BJ (cell line): ENCODE measurements at regions not wholly inside any gene's neighbourhood (a gene's known extent, or its start where the extent isn't known, plus 50 kb on each side); places are given as distances from the start of the nearest gene placed in this dataset.

Source experiments
- CTCF ChIA-PET: fragments of 350-600 bp; formaldehyde crosslinking; extraction: SDS; loops from one replicate; lab custom pipeline; 2021; ENCODE audit warnings: antibody characterized with exemption, inconsistent platforms; lab: Yijun Ruan, JAX
- POLR2A ChIA-PET: fragments of 300-600 bp; sonication (Branson Sonifier 250); formaldehyde crosslinking; extraction: SDS; loops from one replicate; lab custom pipeline; 2021; ENCODE audit warnings: antibody characterized with exemption; lab: Charles Lee
- DNase-seq: peaks from one replicate; pipeline ENCODE4 v3.0.0-alpha.2; 2011; ENCODE audit warnings: low read depth
- H3K27me3 ChIP-seq: 2 replicates; pipeline ENCODE4 v1.6.0; 2011; ENCODE audit warnings: low read length; ENCODE audit not compliant: control insufficient read depth, insufficient read depth
- H3K36me3 ChIP-seq: 2 replicates; pipeline ENCODE4 v1.5.1; 2011; ENCODE audit warnings: low read length; ENCODE audit not compliant: control insufficient read depth, insufficient read depth
- H3K4me3 ChIP-seq: 2 replicates; pipeline ENCODE4 v1.5.1; 2011; ENCODE audit warnings: low read depth, mild to moderate bottlenecking, control low read depth, low read length
- TF ChIP-seq, protein P1 (sequence below): IDR thresholded peaks from 2 replicates; pipeline ENCODE4 v1.5.1; 2011; ENCODE audit warnings: low read depth, mild to moderate bottlenecking, control low read depth, inconsistent platforms, low read length, moderate library complexity; ENCODE audit not compliant: insufficient read depth

DNA sequence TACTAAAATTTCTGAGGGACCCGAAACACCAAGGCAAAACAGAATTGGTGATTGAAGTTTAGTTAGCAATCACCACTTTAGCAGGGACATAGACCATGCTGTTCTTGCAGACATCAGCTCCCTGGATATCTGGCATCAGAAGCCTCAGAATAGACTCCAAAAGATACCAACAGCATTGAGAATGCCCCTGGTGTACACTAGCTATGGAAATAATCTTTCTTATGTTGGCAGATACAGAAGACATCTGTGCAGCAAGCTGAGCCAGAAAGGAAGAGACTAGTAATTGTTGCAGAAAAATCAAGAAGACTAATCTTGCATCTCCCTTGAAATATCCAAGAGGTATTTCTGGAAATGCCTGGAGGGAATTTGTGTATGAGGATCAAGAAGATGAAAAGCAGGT, 521.6 kb downstream of the TRHDE start:
- TF ChIP-seq, protein P1, sequence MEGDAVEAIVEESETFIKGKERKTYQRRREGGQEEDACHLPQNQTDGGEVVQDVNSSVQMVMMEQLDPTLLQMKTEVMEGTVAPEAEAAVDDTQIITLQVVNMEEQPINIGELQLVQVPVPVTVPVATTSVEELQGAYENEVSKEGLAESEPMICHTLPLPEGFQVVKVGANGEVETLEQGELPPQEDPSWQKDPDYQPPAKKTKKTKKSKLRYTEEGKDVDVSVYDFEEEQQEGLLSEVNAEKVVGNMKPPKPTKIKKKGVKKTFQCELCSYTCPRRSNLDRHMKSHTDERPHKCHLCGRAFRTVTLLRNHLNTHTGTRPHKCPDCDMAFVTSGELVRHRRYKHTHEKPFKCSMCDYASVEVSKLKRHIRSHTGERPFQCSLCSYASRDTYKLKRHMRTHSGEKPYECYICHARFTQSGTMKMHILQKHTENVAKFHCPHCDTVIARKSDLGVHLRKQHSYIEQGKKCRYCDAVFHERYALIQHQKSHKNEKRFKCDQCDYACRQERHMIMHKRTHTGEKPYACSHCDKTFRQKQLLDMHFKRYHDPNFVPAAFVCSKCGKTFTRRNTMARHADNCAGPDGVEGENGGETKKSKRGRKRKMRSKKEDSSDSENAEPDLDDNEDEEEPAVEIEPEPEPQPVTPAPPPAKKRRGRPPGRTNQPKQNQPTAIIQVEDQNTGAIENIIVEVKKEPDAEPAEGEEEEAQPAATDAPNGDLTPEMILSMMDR: no peak
- Histone ChIP-seq H3K27me3 (no peaks in the 10 kb centered on the region), H3K36me3 (no peaks in the 10 kb centered on the region), H3K4me3 (no peak overlapping the region)
- POLR2A ChIA-PET: no interaction called here
- CTCF ChIA-PET: interaction anchor here (0.9 kb wide), 1 partner anchor 14 kb away, joined by 3 read pairs; no protein-coding TSS in a partner anchor
- DNase-seq: no peak

DNA sequence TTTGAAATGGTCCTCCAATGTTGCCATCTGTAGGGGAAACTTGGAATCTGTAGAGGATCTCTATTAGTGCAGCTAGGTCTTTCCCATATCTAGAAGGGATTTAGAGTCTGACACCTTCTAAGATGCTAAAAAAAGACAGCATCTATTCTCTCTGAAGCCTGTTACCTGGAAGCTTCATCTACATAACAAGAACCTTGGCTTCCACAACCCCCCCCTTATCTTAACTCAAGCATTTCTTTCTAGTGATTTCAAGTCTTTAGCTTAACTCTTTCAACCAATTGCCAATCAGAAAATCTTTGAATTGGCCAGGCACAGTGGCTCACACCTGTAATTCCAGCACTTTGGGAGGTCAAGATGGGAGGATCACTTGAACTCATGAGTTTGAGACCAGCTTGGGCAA, 543.3 kb downstream of the TRHDE start:
- H3K36me3 ChIP-seq: no peaks in the 10 kb centered on the region
- TF ChIP-seq, protein P1: no peak
- ChIA-PET POLR2A (no interaction called here), CTCF (no interaction called here)
- no peaks in the 10 kb centered on the region for H3K27me3 ChIP-seq
- no peak for DNase-seq
- no peak overlapping the region for H3K4me3 ChIP-seq

GRCh38 chr12:72828662-72829324, 556.6 kb downstream of the TRHDE start:
- H3K27me3 ChIP-seq: no peaks in the 10 kb centered on the region
- no peaks in the 10 kb centered on the region for H3K36me3 ChIP-seq
- ChIA-PET POLR2A (no interaction called here), CTCF (interaction anchor here (0.6 kb wide), 1 partner anchor 21 kb away, joined by 4 read pairs; no protein-coding TSS in a partner anchor)
- H3K4me3 ChIP-seq: no peak overlapping the region
- TF ChIP-seq, protein P1: no peak
- no peak for DNase-seq

- DNase-seq: no peak
- H3K4me3 ChIP-seq: no peak overlapping the region
- TF ChIP-seq, protein P1: no peak
- no peaks in the 10 kb centered on the region for H3K36me3 ChIP-seq
- no peaks in the 10 kb centered on the region for H3K27me3 ChIP-seq
- ChIA-PET POLR2A (no interaction called here), CTCF (no interaction called here)
These were observed 557.7 kb downstream of the TRHDE start for GRCh38 chr12:72829838-72830237.

- H3K27me3 ChIP-seq: no peaks in the 10 kb centered on the region
- ChIA-PET POLR2A (no interaction called here), CTCF (no interaction called here)
- H3K36me3 ChIP-seq: no peaks in the 10 kb centered on the region
- TF ChIP-seq, protein P1: no peak
- no peak for DNase-seq
- H3K4me3 ChIP-seq: no peak overlapping the region
These were observed 559.9 kb downstream of the TRHDE start for GRCh38 chr12:72832024-72832423.
